ENCODE measurements at regions not wholly inside any gene's neighbourhood (a gene's known extent, or its start where the extent isn't known, plus 50 kb on each side); places are given as distances from the start of the nearest gene placed in this dataset.
"Not testable (repeated sequence)": the region's sequence is repeated elsewhere in the genome, so short reads cannot be mapped to it uniquely, and the experiment has no call there.

DNA sequence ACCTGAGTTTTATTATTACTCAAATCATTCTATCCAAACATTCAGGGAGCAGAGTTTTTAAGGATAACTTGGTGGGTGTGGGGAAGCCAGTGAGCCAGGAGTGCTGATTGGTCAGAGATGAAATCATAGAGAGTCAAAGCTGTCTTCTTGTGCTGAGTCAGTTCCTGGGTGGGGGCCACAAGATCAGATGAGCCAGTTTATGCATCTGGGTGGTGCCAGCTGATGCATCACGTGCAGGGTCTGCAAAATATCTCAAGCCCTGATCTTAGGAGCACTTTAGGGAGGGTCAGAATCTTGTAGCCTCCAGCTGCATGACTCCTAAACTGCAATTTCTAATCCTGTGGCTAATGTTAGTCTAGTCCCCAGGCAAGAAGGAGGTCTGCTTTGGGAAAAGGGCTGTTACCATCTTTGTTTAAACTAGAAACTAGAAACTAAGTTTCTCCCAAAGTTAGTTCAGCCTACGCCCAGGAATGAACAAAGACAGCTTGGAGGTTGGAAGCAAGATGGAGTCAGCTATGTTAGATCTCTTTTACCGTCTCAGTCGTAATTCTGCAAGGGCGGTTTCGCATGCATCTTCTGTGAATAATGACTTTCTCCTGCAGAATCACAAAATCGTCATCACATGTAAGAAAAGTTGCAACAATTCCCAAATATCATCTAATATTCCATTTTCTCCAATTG lies 97.5 kb downstream of the ZNF664 start:
- DNase-seq = not testable (repeated sequence)

DNA sequence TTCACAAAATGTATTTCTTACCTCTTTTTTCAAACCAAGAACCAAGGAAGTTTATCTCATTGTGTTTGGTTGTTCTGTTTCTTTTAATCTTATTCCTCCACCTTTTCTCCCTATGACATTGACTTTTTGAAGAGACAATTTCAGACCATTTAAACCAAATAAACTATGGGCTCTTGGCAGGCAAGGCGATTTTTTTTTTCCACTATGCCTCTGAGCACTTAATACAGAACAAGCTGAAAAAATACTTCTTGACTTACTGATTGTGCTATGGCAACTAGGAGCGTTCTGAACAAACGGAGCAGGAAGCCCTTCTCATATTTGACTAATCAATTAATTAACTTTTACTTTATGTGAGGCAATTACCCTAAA lies 98.0 kb downstream of the ZNF664 start:
- DNase-seq = no peak

DNA sequence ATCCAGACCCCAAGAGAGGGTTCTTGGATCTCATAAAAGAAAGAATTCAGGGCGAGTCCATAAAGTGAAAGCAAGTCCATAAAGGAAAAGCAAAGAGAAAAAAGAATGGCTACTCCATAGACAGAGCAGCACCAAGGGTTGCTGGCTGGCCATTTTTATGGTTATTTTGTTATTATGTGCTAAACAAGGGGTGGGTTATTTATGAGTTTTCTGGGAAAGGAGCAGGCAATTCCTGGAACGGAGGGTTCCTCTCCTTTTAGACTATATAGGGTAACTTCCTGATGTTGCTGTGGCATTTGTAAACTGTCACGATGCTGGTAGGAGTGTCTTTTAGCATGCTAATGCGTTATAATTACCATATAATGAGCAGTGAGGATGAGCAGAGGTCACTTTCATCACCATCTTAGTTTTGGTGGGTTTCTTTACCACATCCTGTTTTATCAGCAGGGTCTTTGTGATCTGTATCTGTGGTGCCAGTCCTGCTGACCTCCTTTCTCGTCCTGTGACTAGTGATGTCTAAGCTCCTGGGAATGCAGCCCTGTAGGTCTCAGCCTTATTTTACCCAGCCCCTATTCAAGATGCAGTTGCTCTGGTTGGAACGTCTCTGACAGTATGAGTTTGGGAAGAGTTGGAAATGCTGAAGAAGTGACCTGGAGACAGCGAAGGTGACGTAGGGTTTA lies 100.5 kb downstream of the ZNF664 start:
- no peak for DNase-seq

DNA sequence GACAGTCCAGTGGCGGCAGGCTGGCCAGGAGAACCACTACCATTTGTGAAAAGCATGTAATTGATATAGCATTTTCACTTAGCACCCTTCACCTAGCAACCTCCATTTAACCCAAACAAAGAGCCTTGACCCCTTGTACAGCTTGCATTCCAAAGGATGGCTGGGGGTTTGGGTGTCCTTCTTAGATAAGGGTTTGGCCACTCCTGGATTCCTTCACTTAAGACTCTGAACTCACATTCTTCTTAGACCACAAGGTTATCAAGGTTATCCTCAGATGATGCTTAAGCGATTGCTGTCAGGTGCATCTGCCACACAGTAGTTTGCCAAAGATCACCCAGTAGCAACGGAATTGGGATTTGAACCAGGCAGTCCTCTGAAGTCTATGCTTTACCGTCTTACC lies 102.8 kb downstream of the ZNF664 start:
- no peak for DNase-seq

DNA sequence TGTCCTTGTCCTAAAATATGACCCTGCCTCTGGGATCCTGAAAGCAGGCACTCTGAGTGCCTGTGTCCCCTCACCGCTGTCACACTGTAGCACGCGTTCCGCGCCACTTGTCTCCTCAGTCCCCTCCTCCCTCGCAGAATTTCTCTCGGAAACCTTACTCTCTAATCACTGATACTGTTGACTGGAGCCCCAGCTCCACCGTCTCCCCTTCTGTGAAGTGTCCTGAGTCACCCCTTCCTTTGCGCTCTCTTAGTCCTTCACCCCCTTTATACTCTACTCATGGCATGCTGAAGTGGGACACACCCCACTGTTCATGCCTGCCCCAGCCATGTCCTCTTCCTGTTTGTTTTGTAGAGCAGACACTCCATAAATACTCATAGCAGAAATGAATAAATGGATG lies 104.7 kb downstream of the ZNF664 start:
- no peak for DNase-seq

DNA sequence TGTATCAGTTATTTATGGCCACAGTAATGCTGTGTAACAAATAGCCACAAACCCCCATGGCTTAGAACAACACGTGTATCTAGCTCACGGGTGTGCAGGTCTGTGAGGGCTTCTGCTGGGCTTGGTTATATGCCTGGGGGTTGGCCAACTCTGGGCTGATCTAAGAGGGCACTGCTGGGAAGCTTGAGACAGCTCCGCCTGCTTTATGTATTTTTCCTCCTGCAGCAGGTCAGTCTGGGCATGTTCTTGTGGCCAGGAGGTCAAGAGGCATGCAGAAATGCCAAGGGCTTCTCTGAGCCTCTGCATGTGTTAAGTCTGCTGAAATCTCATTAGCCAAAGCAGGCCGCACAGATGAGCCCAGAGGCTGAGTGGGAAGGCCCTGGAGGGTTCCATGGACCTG lies 105.8 kb downstream of the ZNF664 start:
- no peak for DNase-seq

DNA sequence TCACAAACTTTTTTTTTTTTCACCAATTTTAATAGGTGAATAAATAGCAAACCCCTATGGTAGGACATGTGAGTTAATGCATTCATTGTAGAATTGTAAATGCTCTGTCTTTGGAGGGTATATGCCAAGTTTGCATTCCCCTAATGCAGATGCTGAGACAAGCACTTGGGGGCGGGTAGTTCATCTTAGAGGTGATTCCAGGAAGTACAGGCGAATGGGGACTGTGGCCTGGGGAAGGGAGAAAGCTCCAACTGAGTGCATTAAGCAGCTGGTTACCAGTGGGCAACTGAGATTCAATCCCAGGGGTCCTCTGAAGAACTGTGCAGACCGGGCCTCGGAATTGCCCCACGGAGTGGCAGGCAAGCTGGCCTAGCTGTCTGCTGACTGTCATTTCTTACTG lies 107.6 kb downstream of the ZNF664 start:
- DNase-seq = no peak

DNA sequence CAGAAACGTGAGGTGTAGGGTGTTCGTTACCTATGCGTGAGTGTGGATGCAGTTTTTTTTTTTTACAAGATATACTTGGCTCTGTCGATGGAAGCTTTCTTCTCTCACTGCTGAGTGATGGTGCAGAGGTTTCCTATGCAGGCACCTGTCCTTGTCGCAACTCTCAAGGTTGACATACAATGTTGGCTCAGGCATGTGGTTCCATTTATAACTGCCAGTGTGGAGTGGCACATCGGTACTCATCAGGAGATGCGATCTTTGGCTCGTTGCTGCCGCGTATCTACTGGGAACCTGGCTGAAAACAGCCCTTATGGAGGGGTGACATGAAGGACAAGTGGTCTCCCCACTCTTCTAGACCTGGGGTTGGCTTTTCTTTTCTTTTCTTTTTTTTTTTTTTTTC lies 109.0 kb downstream of the ZNF664 start:
- no peak for DNase-seq

DNA sequence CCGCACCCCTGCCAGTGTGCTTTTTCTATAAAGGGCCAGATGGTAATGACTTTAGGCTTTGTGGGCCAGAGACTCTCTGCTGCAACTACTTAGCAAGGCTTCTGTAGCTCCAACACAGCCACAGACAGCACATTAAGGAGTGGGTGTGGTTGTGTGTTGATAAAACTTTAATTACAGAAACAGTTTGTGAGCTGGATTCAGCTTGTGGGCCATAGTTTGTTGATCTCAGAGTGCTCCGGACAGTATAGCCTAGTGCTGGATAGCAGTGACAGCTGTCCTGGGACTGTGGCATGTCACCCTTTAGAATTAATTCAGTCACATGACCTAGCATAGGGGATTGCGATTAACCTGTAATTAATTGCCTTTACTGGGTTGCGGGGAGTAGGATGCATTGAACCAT lies 109.7 kb downstream of the ZNF664 start:
- no peak for DNase-seq

DNA sequence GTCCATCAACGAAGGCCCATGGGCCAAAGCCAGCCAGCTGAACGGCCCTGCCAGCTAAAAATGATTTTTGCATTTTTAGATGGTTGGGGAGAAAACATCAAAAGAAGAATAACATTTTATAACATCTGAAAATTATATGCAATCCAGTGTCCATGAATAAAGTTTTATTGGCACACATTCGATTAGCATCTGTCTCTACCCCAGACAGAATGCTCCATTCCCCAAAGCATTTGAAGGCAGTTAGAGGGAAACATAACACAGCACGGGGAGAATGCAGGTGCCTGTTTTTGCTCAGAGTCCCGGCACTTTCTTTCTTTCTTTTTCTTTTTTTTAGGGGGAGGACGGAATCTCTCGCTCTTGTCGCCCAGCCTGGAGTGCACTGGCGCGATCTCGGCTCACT lies 110.7 kb downstream of the ZNF664 start:
- DNase-seq = no peak

DNA sequence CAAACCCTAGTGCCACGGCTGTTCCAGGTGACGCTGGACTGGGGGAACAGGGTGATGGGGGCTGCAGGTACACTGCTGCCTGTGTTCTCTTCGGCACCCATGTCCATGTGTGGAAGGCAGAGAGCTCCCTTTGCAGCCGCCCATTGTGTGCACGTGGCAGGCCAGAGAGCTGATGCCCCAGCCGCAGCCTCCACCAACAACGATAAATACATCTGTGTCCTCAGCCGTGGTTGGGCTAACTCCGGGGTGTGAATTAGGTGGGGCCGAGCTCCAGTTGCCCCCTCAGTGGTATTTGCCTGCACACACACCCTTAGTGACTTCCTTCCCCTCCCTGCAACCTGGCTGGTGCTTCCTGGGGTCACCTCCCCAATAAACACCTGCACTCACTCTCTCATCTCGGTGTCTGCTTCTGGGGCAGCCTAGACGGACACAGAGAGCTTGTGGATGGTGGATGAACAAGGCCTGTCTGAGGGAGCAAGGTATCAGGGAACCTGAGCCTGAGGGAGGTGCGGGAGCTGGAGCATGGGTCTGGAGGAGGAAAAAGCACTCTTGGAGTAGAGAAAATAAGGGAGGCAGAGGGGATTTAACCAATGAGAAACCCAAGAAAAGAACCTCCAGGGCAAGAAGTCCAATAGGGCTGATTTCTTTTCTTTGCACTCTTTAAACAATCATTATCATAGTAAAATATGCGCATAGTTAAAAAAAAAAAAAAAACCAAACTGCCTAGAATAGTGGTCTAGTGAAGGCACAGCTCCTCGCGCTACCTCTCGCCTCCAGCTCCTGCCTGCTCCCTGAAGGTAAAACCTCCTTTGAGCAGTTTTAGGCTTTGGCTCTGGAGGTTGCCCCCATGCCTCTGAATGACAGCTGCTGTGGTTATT lies 112.6 kb downstream of the ZNF664 start:
- no peak for DNase-seq

DNA sequence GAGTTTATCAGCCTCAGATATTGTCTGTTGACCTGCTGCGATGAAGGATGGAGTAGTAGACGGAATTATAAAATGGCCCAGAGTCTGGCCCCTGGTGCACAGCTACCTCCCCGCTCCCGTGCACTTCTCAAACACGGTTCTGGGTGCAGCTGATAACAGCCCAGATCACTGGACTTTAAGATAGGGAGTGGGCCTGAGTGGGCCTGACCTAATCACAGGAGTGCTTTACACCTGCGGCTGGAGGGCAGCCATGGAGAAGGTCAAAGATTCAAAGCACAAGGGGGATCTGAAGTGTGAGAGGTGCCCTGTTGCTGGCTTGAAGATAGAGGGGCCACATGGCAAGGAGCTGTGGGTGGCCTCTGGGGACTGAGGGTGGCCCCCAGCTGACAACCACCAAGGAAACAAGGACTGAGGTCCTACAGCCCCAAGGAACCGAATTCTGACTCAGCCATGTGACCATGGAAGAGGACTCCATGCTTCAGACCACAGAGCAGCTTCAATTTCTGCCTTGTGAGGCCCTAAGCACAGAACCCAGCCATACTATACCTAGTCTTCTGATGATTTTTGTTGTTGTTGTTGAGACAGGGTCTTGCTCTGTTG lies 113.4 kb downstream of the ZNF664 start:
- no peak for DNase-seq

DNA sequence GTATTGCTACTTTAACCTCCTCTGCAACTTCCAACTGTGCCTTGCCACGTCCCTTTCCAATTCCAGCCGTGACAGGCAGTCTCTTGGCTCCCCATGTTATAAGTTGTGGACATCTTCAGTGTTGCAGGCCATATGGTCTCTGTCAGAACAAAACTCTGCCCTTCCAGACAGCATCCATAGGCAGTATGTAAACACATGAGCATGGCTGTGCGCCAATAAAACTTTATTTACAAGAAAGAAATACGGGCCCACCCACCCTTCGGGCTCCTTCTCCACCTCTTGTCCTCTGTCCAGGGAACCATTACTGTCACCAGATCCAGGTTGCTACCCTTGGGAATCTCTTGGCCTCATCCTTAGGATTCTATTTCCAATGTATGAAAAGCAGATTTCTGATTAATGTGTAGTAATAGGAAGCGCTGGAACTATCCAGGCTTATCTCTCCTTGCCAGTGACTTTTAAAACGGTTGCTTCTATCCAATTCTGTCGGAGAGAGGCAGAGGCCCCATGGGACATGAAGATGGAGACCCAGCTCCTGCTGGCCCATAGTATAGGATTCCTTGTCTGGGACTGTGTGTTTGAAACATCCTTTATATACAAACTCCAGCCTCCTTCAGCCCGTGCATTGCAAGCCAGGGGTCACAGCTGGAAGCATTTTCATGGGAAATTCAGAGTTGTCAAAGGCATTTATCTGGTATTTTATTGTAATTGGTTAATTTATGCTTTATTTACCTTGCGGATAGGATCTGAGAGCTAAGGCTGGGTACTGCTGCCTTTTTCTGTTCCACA lies 114.4 kb downstream of the ZNF664 start:
- peak; percentile 57 for DNase-seq

DNA sequence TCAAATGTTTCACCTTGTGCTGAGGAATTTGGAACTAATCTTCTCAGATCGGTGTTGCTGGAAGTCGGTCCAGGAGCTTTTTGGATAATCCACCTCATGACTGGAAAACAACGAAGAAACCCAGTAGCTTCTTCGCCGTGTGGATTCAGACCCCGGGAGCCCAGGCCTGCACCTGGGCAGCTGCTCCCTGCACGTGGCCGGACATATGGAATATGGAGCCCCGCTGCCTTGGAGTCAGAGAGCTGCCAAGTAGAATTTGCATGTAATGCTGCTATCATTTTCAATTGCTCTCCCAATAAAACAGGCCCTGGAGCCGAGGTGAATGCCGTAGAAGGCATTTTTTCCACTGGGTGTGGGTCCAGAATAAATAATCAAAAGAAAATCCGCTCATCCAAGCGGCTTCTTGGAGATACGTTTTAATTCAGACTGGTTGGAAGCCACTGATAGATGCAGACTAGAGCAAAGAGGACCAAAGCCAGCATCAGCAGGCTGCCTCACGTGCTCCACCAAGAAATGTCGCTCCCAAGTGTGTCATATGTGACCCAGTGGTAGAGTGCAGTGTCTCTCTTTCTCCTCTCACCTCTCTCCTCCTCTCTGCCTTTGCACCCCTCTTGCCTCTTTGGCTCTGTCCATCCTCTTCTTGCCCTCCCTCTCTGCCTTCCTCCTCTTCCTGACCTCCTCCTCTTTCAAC lies 115.3 kb downstream of the ZNF664 start:
- DNase-seq = no peak

DNA sequence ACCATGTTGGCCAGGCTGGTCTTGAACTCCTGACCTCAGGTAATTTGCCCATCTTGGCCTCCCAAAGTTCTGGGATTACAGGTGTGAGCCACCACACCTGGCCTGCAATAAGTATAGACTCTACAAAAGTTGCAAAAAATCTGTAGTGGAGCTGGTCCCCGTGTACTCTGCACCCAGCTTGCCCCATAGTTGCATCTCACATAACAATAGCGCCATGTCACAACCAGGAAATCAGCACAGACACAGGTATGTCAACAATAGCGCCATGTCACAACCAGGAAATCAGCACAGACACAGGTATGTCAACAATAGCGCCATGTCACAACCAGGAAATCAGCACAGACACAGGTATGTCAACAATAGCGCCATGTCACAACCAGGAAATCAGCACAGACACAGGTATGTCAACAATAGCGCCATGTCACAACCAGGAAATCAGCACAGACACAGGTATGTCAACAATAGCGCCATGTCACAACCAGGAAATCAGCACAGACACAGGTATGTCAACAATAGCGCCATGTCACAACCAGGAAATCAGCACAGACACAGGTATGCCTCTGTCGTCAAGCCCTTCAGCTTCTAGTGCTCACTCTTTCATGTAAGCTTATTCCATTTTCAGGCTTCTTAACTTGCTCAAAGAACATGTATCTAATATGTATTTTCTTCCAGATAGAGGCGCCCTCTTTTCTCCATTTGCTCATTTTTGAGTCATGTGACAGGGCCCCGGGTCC lies 116.3 kb downstream of the ZNF664 start:
- DNase-seq = not testable (repeated sequence)

DNA sequence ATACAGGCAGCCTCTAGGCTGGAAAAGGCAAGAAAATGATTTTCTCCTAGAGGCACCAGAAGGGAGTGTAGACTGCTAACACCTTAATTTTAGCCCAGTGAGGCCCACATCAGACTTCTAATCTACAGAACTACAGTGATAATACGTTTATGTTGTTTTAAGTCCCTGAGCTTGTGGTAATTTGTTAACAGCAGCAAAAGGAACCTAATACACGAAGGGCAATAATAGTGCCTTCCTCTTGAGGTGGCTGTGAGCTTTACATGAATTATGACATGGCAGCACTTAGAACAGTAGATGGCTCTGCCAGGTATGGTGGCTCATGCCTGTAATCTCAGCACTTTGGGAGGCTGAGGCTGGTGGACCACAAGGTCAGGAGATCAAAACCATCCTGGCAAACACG lies 118.8 kb downstream of the ZNF664 start:
- no peak for DNase-seq

DNA sequence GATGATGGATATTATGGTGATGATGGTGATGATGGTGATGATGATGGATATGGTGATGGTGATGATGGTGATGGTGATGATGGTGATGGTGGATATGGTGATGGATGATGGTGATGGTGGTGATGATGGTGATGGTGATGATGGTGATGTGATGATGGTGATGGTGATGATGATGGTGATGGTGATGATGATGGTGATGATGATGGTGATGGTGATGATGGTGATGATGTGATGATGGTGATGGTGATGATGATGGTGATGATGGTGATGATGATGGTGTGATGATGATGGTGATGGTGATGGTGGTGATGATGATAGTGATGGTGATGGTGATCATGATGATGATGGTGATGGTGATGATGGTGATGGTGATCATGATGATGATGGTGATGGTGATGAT lies 119.5 kb downstream of the ZNF664 start:
- DNase-seq = not testable (repeated sequence)

DNA sequence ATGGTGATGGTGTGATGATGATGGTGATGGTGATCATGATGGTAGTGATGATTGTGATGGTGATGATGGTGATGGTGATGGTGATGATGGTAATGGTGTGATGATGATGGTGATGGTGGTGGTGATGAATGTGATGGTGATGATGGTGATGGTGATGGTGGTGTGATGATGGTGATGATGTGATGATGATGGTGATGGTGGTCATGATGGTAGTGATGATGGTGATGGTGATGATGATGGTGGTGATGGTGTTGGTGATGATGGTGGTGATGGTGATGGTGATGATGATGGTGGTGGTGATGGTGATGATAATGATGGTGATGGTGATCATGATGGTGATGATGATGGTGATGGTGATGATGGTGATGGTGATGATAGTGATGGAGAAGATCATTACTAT lies 120.3 kb downstream of the ZNF664 start:
- no peak for DNase-seq

DNA sequence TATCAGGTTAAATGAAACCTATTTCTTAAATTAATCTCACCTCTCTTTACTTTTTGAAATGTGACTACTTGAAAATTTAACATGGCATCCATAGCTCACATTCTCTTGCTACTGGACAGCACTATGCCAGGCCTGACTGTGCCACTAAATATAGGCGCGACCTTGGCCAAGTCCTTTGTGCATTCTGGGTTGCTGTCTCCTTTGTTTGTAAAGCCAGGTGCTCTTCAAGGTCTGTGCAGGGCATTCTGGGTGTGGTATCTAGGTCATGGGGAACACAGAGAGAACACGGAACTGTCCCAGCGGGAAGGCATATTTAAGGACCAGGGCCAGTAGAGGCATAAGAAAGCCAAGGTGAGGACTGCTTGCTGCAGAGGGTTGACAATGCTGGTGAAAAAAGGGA lies 121.2 kb downstream of the ZNF664 start:
- DNase-seq = no peak

DNA sequence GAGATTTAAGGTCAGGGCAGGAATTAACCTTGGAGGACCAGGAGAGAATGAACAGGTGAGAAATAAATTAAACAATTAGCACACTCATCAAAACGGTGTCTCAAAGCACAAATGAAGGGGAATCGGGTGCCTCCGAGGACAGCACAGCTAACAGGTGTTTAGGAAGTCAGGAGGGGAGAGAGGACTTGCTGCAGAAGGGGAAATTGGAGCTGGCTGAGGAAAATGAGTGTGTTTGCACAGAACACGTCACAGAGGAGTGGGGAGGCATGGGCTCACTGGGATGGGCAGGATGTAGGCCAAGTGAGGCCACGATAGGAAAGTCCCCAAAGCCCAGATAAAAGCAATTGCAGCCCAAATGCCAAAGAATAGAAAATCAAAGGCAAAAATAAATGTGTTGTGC lies 121.7 kb downstream of the ZNF664 start:
- peak; percentile 47 for DNase-seq

DNA sequence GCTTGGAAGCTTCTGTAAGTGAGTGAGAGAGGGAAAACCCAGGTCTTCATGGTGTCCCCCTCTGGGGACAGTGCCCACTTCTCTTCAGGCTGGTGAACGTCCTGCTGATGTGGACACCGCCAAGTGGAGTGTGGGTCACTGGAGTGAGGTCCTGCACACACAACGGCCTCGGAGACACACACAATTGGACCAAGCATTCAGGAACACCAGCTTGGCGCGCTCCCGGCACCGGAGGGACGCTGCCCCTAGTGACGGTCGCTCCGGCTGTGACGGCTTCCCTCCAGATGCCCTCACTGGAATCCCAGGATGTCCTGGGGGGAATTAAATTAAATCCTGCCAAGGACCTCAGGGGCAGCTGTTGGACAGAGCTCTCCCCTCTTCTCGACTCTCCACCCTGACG lies 123.1 kb downstream of the ZNF664 start:
- DNase-seq = no peak
